OCI-LY7 (cell line): ENCODE measurements at regions not wholly inside any gene's neighbourhood (a gene's known extent, or its start where the extent isn't known, plus 50 kb on each side); places are given as distances from the start of the nearest gene placed in this dataset.

ENCODE experiments used
- EZH2phosphoT487 ChIP-seq: fragments of 200-600 bp; sonication (generic); IDR thresholded peaks from 2 replicates; pipeline ENCODE4 v1.6.1; 2018; ENCODE audit warnings: low read depth, borderline replicate concordance, mild to moderate bottlenecking, mixed run types, antibody characterized with exemption, low read length, moderate library complexity, mixed read lengths
- TF ChIP-seq, protein P1 (sequence below): fragments of 200-600 bp; sonication (generic); conservative IDR thresholded peaks from 2 replicates; pipeline ENCODE4 v1.5.1; 2014; ENCODE audit warnings: mild to moderate bottlenecking, antibody characterized with exemption, low read length, moderate library complexity, mixed read lengths

DNA sequence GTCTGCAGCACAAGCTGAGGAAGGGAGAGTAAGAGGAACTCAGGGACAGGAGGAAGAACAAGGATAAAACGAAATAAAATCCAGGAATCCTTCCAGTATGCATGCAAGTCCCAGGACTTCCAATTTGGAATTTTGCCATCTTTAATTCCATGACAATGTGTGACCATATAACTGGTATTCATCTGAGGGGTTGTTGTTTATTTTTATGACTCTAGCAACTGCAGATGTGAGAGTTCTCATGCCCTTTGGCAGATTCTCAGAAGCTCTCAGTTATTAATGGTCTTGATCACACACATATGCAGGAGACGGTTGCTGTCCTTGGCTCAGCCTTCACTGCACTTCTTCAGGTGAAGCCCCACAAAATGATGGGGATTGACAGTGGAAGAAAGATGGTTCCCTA is 148.2 kb downstream of the SMIM20 start:
- TF ChIP-seq, protein P1, sequence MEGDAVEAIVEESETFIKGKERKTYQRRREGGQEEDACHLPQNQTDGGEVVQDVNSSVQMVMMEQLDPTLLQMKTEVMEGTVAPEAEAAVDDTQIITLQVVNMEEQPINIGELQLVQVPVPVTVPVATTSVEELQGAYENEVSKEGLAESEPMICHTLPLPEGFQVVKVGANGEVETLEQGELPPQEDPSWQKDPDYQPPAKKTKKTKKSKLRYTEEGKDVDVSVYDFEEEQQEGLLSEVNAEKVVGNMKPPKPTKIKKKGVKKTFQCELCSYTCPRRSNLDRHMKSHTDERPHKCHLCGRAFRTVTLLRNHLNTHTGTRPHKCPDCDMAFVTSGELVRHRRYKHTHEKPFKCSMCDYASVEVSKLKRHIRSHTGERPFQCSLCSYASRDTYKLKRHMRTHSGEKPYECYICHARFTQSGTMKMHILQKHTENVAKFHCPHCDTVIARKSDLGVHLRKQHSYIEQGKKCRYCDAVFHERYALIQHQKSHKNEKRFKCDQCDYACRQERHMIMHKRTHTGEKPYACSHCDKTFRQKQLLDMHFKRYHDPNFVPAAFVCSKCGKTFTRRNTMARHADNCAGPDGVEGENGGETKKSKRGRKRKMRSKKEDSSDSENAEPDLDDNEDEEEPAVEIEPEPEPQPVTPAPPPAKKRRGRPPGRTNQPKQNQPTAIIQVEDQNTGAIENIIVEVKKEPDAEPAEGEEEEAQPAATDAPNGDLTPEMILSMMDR: no peak
- TF ChIP-seq EZH2phosphoT487: no peak
